ENCODE measurements at regions not wholly inside any gene's neighbourhood (a gene's known extent, or its start where the extent isn't known, plus 50 kb on each side); places are given as distances from the start of the nearest gene placed in this dataset.

GRCh38 chrX:25202827-25203226 is 187.1 kb upstream of the ARX start:
- TF ChIP-seq MTF1 (CRISPR knock-in tag; IDR thresholded peaks at IDR 0.05; ENCODE audit: borderline replicate concordance) (no peak), ZBTB43 (CRISPR knock-in tag; IDR thresholded peaks at IDR 0.05) (no peak), DLX4 (CRISPR knock-in tag; IDR thresholded peaks at IDR 0.05) (no peak), TBP (optimal IDR thresholded peaks at IDR 0.05; ENCODE audit: low read depth, low read length) (no peak), XRCC4 (IDR thresholded peaks at IDR 0.05; ENCODE audit: extremely low read depth, insufficient read depth, insufficient read length) (no peak), ZNF143 (CRISPR knock-in tag; IDR thresholded peaks at IDR 0.05) (no peak), RFX5 (IDR thresholded peaks at IDR 0.05; ENCODE audit: low read depth, low read length) (no peak), SP1 (CRISPR knock-in tag; IDR thresholded peaks at IDR 0.05) (no peak), TEAD1 (CRISPR knock-in tag; IDR thresholded peaks at IDR 0.05) (no peak), TEAD4 (IDR thresholded peaks at IDR 0.05; ENCODE audit: low read length) (no peak), TEAD4 (CRISPR knock-in tag; IDR thresholded peaks at IDR 0.05; ENCODE audit: borderline replicate concordance) (no peak)
